Endothelial cell (in vitro differentiated cells): ENCODE measurements at regions not wholly inside any gene's neighbourhood (a gene's known extent, or its start where the extent isn't known, plus 50 kb on each side); places are given as distances from the start of the nearest gene placed in this dataset.

ENCODE experiments used
- DNase-seq: peaks from one replicate; pipeline ENCODE4 v3.0.0; 2021; ENCODE audit warnings: low spot score
- H3K27ac Mint-ChIP-seq: one replicate; pipeline ENCODE4 v1.8.0; 2021; ENCODE audit warnings: mixed read lengths, inconsistent platforms; ENCODE audit not compliant: unreplicated experiment
- H3K27me3 Mint-ChIP-seq: one replicate; pipeline ENCODE4 v1.8.0; 2021; ENCODE audit warnings: mild to moderate bottlenecking, moderate library complexity, mixed read lengths, inconsistent platforms; ENCODE audit not compliant: unreplicated experiment
- H3K36me3 Mint-ChIP-seq: one replicate; pipeline ENCODE4 v1.8.0; 2021; ENCODE audit warnings: mild to moderate bottlenecking, low read depth, mixed read lengths, inconsistent platforms; ENCODE audit not compliant: unreplicated experiment
- H3K4me1 Mint-ChIP-seq: one replicate; pipeline ENCODE4 v1.8.0; 2021; ENCODE audit warnings: mild to moderate bottlenecking, mixed read lengths, inconsistent platforms; ENCODE audit not compliant: unreplicated experiment
- H3K4me3 Mint-ChIP-seq: one replicate; pipeline ENCODE4 v1.8.0; 2021; ENCODE audit warnings: mild to moderate bottlenecking, mixed read lengths, inconsistent platforms; ENCODE audit not compliant: unreplicated experiment
- H3K9me3 Mint-ChIP-seq: one replicate; pipeline ENCODE4 v1.8.0; 2021; ENCODE audit warnings: mixed read lengths, inconsistent platforms; ENCODE audit not compliant: unreplicated experiment
- CTCF ChIP-seq: fragments of 200-600 bp; sonication (generic); IDR thresholded peaks from one replicate; pipeline ENCODE4 v1.5.0; 2021; ENCODE audit warnings: antibody characterized with exemption; ENCODE audit not compliant: unreplicated experiment

- no peaks in the 10 kb centered on the region for H3K36me3 Mint-ChIP-seq
- no peaks in the 10 kb centered on the region for H3K27me3 Mint-ChIP-seq
- TF ChIP-seq CTCF, result no peak
- no peak overlapping the region for H3K27ac Mint-ChIP-seq
- no peaks in the 10 kb centered on the region for H3K9me3 Mint-ChIP-seq
- no peak for DNase-seq
- H3K4me1 Mint-ChIP-seq, result no peaks in the 10 kb centered on the region
- H3K4me3 Mint-ChIP-seq, result no peak overlapping the region
Observed at GRCh38 chr15:96540283-96540682, 209.8 kb downstream of the NR2F2 start.

DNA sequence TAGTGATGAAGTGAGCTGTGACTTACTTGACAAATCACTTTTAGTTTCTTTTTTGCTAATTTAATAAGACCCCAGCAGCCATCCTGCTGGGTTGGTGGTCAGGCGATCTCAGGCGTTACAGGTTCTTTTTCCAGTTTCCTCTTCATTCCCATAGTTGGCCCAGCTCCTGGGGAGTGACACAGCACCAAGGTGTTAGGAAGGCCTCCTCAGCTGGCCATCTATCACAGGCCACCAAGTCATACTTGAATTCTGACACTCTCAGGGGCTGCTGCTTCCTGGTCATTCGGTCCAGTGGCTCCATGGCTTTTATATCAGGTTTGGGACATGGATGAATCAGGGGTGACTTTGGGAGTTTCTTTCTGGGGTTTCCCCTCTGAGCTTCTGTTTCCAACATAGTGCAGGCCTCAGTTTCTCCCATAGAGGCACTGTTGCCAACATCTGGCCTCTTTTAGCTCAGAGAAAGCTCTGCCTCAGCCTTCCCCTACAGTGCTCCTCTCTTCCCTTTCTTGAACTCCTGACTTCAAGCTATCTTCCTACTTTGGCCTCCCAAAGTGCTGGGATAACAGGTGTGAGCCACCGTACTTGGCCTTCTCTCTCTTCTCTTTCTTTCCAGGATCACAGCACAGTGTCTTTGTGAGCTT lies 211.8 kb downstream of the NR2F2 start:
- no peaks in the 10 kb centered on the region for H3K9me3 Mint-ChIP-seq
- no peaks in the 10 kb centered on the region for H3K36me3 Mint-ChIP-seq
- no peak for DNase-seq
- no peaks in the 10 kb centered on the region for H3K4me1 Mint-ChIP-seq
- TF ChIP-seq CTCF, result no peak
- no peak overlapping the region for H3K4me3 Mint-ChIP-seq
- no peaks in the 10 kb centered on the region for H3K27me3 Mint-ChIP-seq
- H3K27ac Mint-ChIP-seq, result no peak overlapping the region

DNA sequence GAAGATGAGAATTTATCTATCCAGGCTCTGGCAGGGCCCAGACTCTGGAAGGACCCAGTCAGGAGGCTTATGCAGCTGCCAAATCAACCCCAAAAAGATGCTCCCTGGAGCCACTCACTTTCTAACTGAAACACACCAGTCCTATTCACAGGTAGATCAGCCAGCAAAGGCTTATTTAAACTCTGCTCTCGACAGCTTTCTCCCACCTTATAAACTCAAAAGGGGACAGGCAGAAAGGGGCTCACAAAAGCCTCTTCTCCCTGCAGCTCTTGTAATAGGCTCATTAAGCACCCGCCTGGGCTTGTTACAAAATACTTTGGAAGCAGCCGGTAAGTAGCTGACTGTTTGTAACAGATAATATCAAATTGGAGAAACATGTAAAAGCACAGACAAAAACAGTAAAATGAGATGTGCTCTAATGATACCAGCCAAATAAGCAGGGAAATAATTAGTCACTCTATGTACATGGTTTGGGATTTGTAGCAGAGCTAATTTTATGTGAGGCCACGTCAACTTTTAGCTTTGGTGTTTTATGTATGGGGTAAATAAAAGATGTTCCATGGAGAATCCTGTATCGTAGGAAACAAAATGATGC lies 213.8 kb downstream of the NR2F2 start:
- Mint-ChIP-seq H3K36me3 (no peaks in the 10 kb centered on the region), H3K9me3 (no peaks in the 10 kb centered on the region), H3K4me1 (no peaks in the 10 kb centered on the region), H3K27ac (no peak overlapping the region), H3K27me3 (no peaks in the 10 kb centered on the region), H3K4me3 (no peak overlapping the region)
- no peak for DNase-seq
- TF ChIP-seq CTCF, result no peak

GRCh38 chr15:96549136-96549535 lies 218.6 kb downstream of the NR2F2 start:
- Mint-ChIP-seq H3K27me3 (no peaks in the 10 kb centered on the region), H3K9me3 (no peaks in the 10 kb centered on the region), H3K27ac (no peak overlapping the region), H3K4me1 (no peaks in the 10 kb centered on the region), H3K36me3 (no peaks in the 10 kb centered on the region), H3K4me3 (no peak overlapping the region)
- no peak for DNase-seq
- TF ChIP-seq CTCF, result no peak

DNA sequence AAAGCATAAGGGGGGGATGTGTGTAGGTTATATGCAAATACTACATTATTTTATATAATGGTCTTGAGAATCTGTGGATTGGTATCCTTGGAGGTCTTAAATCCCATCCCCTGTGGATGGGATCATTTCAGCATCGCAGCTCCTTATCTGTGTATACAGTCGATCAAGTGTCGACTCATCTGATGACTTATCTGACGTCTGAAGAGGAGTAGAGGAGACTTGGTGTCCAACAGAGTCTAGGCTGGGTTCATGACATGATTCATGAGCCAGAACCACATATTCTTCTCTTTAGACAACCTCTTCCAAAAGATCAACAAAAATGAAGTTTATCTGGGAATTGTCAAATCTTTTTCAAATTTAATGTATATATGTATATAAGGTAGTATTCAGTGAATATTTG lies 220.7 kb downstream of the NR2F2 start:
- no peaks in the 10 kb centered on the region for H3K9me3 Mint-ChIP-seq
- peaks cover 1% of the 10 kb centered on the region for H3K27me3 Mint-ChIP-seq
- no peak for DNase-seq
- TF ChIP-seq CTCF, result no peak
- H3K27ac Mint-ChIP-seq, result no peak overlapping the region
- no peak overlapping the region for H3K4me3 Mint-ChIP-seq
- no peaks in the 10 kb centered on the region for H3K4me1 Mint-ChIP-seq
- H3K36me3 Mint-ChIP-seq, result no peaks in the 10 kb centered on the region
